ENCODE measurements at regions not wholly inside any gene's neighbourhood (a gene's known extent, or its start where the extent isn't known, plus 50 kb on each side); places are given as distances from the start of the nearest gene placed in this dataset.

DNA sequence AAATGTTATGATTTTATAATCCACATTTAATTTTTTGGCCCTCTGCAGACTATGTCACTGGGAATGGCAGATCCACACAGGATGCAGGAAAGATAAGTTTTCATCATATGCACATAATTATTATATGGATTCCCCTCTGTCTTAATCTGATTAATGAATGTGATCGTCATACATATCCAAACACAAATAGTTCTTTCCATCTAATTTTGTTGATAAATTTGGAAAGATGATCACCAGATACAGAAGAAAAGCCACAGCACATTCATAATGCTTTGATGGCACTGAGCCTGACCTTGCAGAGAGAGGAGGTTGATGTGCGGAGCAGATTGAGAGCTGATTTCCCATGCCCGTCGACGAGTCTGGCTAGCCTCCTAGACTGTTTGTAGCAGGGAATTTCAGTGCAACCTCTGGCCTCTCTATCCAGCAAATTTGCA is 471.5 kb downstream of the EPM2A start:
- Histone ChIP-seq H3K79me1 (ENCODE audit: insufficient read depth, low read depth, low read length, poor library complexity, severe bottlenecking) (no peaks in the 10 kb centered on the region), H2BK120ac (ENCODE audit: low read depth, low read length, poor library complexity, severe bottlenecking) (no peak overlapping the region), H4K5ac (ENCODE audit: insufficient read length, low read depth, low read length) (no peak overlapping the region), H3K14ac (ENCODE audit: insufficient read depth, low read length) (no peak overlapping the region), H4K91ac (ENCODE audit: insufficient read length, low read depth, low read length) (no peak overlapping the region), H4K20me1 (ENCODE audit: control insufficient read depth, insufficient read depth, insufficient read length) (no peaks in the 10 kb centered on the region), H2BK12ac (ENCODE audit: insufficient read length, low read depth, low read length) (no peak overlapping the region), H3K23ac (ENCODE audit: insufficient read length, low read depth, low read length) (no peak overlapping the region), H3K56ac (ENCODE audit: insufficient read length, low read depth, low read length) (no peak overlapping the region), H3K4me1 (ENCODE audit: insufficient read depth, low read length) (no peaks in the 10 kb centered on the region), H3K79me2 (ENCODE audit: insufficient read depth, low read length) (no peaks in the 10 kb centered on the region), H2BK20ac (ENCODE audit: low read depth, low read length, poor library complexity, severe bottlenecking) (no peak overlapping the region), H3K4ac (ENCODE audit: low read depth, low read length) (no peak overlapping the region), H3K4me2 (ENCODE audit: insufficient read depth, insufficient read length, low read length) (no peak overlapping the region), H3K9ac (ENCODE audit: extremely low read depth, insufficient read length, low read length) (no peak overlapping the region), H2BK5ac (ENCODE audit: insufficient read length, low read length) (no peak overlapping the region), H2AFZ (ENCODE audit: low read length) (no peak overlapping the region), H2AK5ac (ENCODE audit: insufficient read length, low read length) (no peak overlapping the region), H3K9me3 (ENCODE audit: control insufficient read depth, low read depth, low read length) (no peaks in the 10 kb centered on the region), H3K27me3 (ENCODE audit: insufficient read depth, low read length) (no peaks in the 10 kb centered on the region), H2BK15ac (ENCODE audit: low read depth, low read length) (no peak overlapping the region), H4K8ac (replicated peaks; ENCODE audit: insufficient read length, low read depth, low read length) (no peak overlapping the region), H3K27ac (ENCODE audit: insufficient read length, low read depth, low read length) (no peak overlapping the region), H3K23me2 (ENCODE audit: insufficient read length, low read depth, low read length, poor library complexity, severe bottlenecking) (no peaks in the 10 kb centered on the region), H3T11ph (ENCODE audit: low read length) (no peak overlapping the region), H3K18ac (ENCODE audit: insufficient read length, low read depth, low read length) (no peak overlapping the region)
- no peak for DNase-seq
- WGBS (ENCODE audit: extremely low coverage, insufficient read length, low lambda C conversion rate) = no CpG with 5 or more reads among the region's 5 CpGs
- TF ChIP-seq, protein P1, sequence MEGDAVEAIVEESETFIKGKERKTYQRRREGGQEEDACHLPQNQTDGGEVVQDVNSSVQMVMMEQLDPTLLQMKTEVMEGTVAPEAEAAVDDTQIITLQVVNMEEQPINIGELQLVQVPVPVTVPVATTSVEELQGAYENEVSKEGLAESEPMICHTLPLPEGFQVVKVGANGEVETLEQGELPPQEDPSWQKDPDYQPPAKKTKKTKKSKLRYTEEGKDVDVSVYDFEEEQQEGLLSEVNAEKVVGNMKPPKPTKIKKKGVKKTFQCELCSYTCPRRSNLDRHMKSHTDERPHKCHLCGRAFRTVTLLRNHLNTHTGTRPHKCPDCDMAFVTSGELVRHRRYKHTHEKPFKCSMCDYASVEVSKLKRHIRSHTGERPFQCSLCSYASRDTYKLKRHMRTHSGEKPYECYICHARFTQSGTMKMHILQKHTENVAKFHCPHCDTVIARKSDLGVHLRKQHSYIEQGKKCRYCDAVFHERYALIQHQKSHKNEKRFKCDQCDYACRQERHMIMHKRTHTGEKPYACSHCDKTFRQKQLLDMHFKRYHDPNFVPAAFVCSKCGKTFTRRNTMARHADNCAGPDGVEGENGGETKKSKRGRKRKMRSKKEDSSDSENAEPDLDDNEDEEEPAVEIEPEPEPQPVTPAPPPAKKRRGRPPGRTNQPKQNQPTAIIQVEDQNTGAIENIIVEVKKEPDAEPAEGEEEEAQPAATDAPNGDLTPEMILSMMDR (conservative IDR thresholded peaks at IDR 0.05) = no peak
- H3K9me3 Mint-ChIP-seq = no peaks in the 10 kb centered on the region
- H3K27ac Mint-ChIP-seq = no peak overlapping the region
- no peaks in the 10 kb centered on the region for H3K4me1 Mint-ChIP-seq
- H3K27me3 Mint-ChIP-seq (ENCODE audit: low read depth) = no peaks in the 10 kb centered on the region
- no peak overlapping the region for H3K4me3 Mint-ChIP-seq
- no peaks in the 10 kb centered on the region for H3K36me3 Mint-ChIP-seq (ENCODE audit: insufficient read depth in 1 of 3, low read depth in 3 of 3)

All from H9 (cell line).